MM.1S (cell line): ENCODE measurements at regions not wholly inside any gene's neighbourhood (a gene's known extent, or its start where the extent isn't known, plus 50 kb on each side); places are given as distances from the start of the nearest gene placed in this dataset.

Experiments
- DNase-seq: peaks from one replicate; pipeline ENCODE4 v3.0.0-alpha.2; 2015
- H2AFZ ChIP-seq: fragments of 300-600 bp; sonication (generic); 2 replicates; pipeline ENCODE4 v1.6.0; 2016; ENCODE audit warnings: antibody characterized with exemption, low read length
- H3F3A ChIP-seq: fragments of 300-600 bp; sonication (generic); 2 replicates; pipeline ENCODE4 v1.6.1; 2016; ENCODE audit warnings: mild to moderate bottlenecking, antibody characterized with exemption, low read length, moderate library complexity, mixed read lengths; ENCODE audit not compliant: insufficient read depth
- H3K27ac ChIP-seq: fragments of 300-600 bp; sonication (generic); 2 replicates; pipeline ENCODE4 v1.5.1; 2016; ENCODE audit warnings: mild to moderate bottlenecking, low read length
- H3K27me3 ChIP-seq: fragments of 300-600 bp; sonication (generic); replicated peaks from 2 replicates; pipeline ENCODE4 v1.6.0; 2016; ENCODE audit warnings: low read length; ENCODE audit not compliant: insufficient read depth
- H3K36me3 ChIP-seq: fragments of 300-600 bp; sonication (generic); replicated peaks from 2 replicates; pipeline ENCODE4 v1.6.1; 2016; ENCODE audit warnings: mild to moderate bottlenecking, low read length, mixed read lengths; ENCODE audit not compliant: insufficient read depth
- H3K4me1 ChIP-seq: fragments of 300-600 bp; sonication (generic); 2 replicates; pipeline ENCODE4 v1.6.1; 2016; ENCODE audit warnings: low read length, mixed read lengths
- H3K4me2 ChIP-seq: fragments of 300-600 bp; sonication (generic); 2 replicates; pipeline ENCODE4 v1.6.0; 2016; ENCODE audit warnings: low read depth, low read length
- H3K4me3 ChIP-seq: fragments of 300-600 bp; sonication (generic); 2 replicates; pipeline ENCODE4 v1.5.1; 2016; ENCODE audit warnings: low read length, mixed read lengths
- H3K79me2 ChIP-seq: fragments of 300-600 bp; sonication (generic); 2 replicates; pipeline ENCODE4 v1.6.1; 2016; ENCODE audit warnings: mixed run types, low read length, mixed read lengths
- H3K9ac ChIP-seq: fragments of 300-600 bp; sonication (generic); 2 replicates; pipeline ENCODE4 v1.6.1; 2016; ENCODE audit warnings: low read length, mixed read lengths
- H3K9me2 ChIP-seq: fragments of 300-600 bp; sonication (generic); replicated peaks from 2 replicates; pipeline ENCODE4 v1.6.1; 2016; ENCODE audit warnings: mild to moderate bottlenecking, low read length, mixed read lengths; ENCODE audit not compliant: insufficient read depth
- H3K9me3 ChIP-seq: fragments of 300-600 bp; sonication (generic); replicated peaks from 2 replicates; pipeline ENCODE4 v1.6.1; 2016; ENCODE audit warnings: mild to moderate bottlenecking, low read length, mixed read lengths; ENCODE audit not compliant: insufficient read depth
- H4K20me1 ChIP-seq: fragments of 300-600 bp; sonication (generic); 2 replicates; pipeline ENCODE4 v1.6.1; 2016; ENCODE audit warnings: mild to moderate bottlenecking, low read length, moderate library complexity, mixed read lengths; ENCODE audit not compliant: insufficient read depth
- EZH2 ChIP-seq: fragments of 300-600 bp; sonication (generic); optimal IDR thresholded peaks from 2 replicates; pipeline ENCODE3; 2017; ENCODE audit warnings: low read depth, mild to moderate bottlenecking, antibody characterized with exemption, low read length, mixed read lengths
- EZH2phosphoT487 ChIP-seq: fragments of 300-600 bp; sonication (generic); IDR thresholded peaks from 2 replicates; pipeline ENCODE4 v1.6.1; 2018; ENCODE audit warnings: antibody characterized with exemption, low read length
- TF ChIP-seq, protein P1 (sequence below): fragments of 300-600 bp; sonication (generic); IDR thresholded peaks from 2 replicates; pipeline ENCODE4 v1.5.1; 2016; ENCODE audit warnings: antibody characterized with exemption, low read length, mixed read lengths

DNA sequence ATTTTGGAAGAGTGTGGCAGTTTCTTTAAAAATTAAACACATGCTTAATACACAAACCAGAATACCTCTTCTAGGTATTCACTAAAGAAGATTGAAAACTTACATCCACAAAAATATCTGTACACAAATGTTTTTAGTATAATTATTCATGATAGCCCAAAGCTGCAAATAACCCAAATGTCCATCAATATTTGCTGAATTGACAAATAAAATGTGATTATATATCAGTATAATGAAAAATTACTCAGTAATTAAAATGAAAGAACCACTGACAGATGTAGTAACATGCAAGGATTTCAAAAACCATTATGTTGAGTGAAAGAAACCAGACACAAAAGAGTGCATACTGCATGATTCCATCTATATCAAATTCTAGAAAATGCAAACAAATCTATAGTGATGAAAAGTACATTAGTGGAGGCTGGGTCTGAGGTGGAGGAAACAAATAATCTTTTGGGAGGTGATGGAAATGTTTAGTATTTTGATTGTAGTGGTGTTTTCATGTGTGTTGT lies 94.8 kb downstream of the QPCT start:
- TF ChIP-seq EZH2: no peak
- TF ChIP-seq, protein P1, sequence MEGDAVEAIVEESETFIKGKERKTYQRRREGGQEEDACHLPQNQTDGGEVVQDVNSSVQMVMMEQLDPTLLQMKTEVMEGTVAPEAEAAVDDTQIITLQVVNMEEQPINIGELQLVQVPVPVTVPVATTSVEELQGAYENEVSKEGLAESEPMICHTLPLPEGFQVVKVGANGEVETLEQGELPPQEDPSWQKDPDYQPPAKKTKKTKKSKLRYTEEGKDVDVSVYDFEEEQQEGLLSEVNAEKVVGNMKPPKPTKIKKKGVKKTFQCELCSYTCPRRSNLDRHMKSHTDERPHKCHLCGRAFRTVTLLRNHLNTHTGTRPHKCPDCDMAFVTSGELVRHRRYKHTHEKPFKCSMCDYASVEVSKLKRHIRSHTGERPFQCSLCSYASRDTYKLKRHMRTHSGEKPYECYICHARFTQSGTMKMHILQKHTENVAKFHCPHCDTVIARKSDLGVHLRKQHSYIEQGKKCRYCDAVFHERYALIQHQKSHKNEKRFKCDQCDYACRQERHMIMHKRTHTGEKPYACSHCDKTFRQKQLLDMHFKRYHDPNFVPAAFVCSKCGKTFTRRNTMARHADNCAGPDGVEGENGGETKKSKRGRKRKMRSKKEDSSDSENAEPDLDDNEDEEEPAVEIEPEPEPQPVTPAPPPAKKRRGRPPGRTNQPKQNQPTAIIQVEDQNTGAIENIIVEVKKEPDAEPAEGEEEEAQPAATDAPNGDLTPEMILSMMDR: no peak
- no peak for TF ChIP-seq EZH2phosphoT487
- no peaks in the 10 kb centered on the region for H4K20me1 ChIP-seq
- H3K36me3 ChIP-seq: no peaks in the 10 kb centered on the region
- H3K27ac ChIP-seq: no peak overlapping the region
- H3K9ac ChIP-seq: no peak overlapping the region
- no peak overlapping the region for H2AFZ ChIP-seq
- H3F3A ChIP-seq: no peaks in the 10 kb centered on the region
- no peaks in the 10 kb centered on the region for H3K79me2 ChIP-seq
- no peak overlapping the region for H3K4me2 ChIP-seq
- H3K27me3 ChIP-seq: no peaks in the 10 kb centered on the region
- no peaks in the 10 kb centered on the region for H3K9me3 ChIP-seq
- H3K9me2 ChIP-seq: no peaks in the 10 kb centered on the region
- no peak for DNase-seq
- no peak overlapping the region for H3K4me3 ChIP-seq
- H3K4me1 ChIP-seq: no peaks in the 10 kb centered on the region

DNA sequence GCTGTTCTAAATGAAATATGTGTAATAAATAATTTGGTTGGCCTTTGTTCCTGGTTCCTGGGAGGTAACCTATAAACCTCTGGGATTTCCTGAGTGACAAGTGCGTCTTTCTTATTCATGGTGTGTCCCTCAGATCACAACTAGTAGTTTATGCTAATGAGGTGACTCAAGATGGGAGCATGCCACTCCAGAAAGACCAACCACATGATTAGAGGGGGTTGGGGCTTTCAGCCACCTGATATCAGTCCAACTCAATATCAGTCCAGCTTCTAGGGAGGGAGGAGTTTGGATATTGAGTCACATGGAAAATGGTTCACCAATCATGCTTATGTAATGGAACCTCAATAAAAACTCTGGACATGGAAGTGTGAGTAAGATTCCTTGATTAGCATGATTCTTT lies 96.6 kb downstream of the QPCT start:
- Histone ChIP-seq H3K9me3 (no peaks in the 10 kb centered on the region), H3K9ac (no peak overlapping the region), H3F3A (no peaks in the 10 kb centered on the region), H3K4me1 (no peaks in the 10 kb centered on the region), H3K27me3 (no peaks in the 10 kb centered on the region), H3K79me2 (no peaks in the 10 kb centered on the region), H3K4me2 (no peak overlapping the region), H3K27ac (no peak overlapping the region), H3K36me3 (no peaks in the 10 kb centered on the region), H2AFZ (no peak overlapping the region), H4K20me1 (no peaks in the 10 kb centered on the region), H3K9me2 (no peaks in the 10 kb centered on the region), H3K4me3 (no peak overlapping the region)
- TF ChIP-seq, protein P1: no peak
- no peak for TF ChIP-seq EZH2phosphoT487
- no peak for TF ChIP-seq EZH2
- no peak for DNase-seq

DNA sequence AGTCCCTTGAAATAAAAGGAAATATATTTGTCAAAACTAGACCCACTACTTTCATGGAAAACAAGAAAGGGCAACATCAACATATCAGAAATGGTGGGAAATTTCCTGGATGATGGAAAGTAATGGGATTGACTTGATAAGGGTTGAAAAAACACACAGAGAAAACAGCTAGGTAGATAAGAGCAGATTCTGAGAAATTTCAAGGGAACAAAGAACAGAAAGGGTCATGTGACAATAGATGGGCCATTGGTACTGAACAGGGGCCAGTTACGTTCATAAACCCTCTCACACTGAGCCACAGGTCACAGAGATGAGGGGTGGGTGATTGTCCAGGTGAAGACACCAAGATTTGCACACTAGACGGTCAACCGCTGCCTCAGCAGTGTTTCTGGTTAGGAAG lies 98.7 kb downstream of the QPCT start:
- Histone ChIP-seq H3K4me1 (no peaks in the 10 kb centered on the region), H3K4me2 (no peak overlapping the region), H2AFZ (no peak overlapping the region), H3K4me3 (no peak overlapping the region), H3K27ac (no peak overlapping the region), H3K9me2 (no peaks in the 10 kb centered on the region), H3K27me3 (no peaks in the 10 kb centered on the region), H3K79me2 (no peaks in the 10 kb centered on the region), H3K9ac (no peak overlapping the region), H4K20me1 (no peaks in the 10 kb centered on the region), H3K9me3 (no peaks in the 10 kb centered on the region), H3F3A (no peaks in the 10 kb centered on the region), H3K36me3 (no peaks in the 10 kb centered on the region)
- DNase-seq: no peak
- TF ChIP-seq EZH2 (no peak), EZH2phosphoT487 (no peak)
- TF ChIP-seq, protein P1: no peak
